ENCODE measurements at regions not wholly inside any gene's neighbourhood (a gene's known extent, or its start where the extent isn't known, plus 50 kb on each side); places are given as distances from the start of the nearest gene placed in this dataset.
"Not testable (repeated sequence)": the region's sequence is repeated elsewhere in the genome, so short reads cannot be mapped to it uniquely, and the experiment has no call there.

- no peaks in the 10 kb centered on the region for H3K36me3 ChIP-seq (ENCODE audit: insufficient read depth)
- DNase-seq (ENCODE audit: extremely low spot score), result no peak
- whole genome bisulfite sequencing, result 80% methylated on average over 4 of the region's 4 CpGs
- H3K4me3 ChIP-seq (ENCODE audit: low read depth, low read length), result no peak overlapping the region
- H3K4me1 ChIP-seq (ENCODE audit: insufficient read depth), result no peaks in the 10 kb centered on the region
- no peak overlapping the region for H3K27ac ChIP-seq (ENCODE audit: low read depth)
Observed at GRCh38 chr6:160804639-160805038, 102.6 kb downstream of the PLG start.

- no peaks in the 10 kb centered on the region for H3K36me3 ChIP-seq (ENCODE audit: insufficient read depth)
- no peak for DNase-seq (ENCODE audit: extremely low spot score)
- H3K27ac ChIP-seq (ENCODE audit: low read depth), result no peak overlapping the region
- 86% methylated on average over 2 of the region's 2 CpGs for WGBS
- no peak overlapping the region for H3K4me3 ChIP-seq (ENCODE audit: low read depth, low read length)
- H3K4me1 ChIP-seq (ENCODE audit: insufficient read depth), result no peaks in the 10 kb centered on the region
Observed at GRCh38 chr6:160808263-160808662, 106.2 kb downstream of the PLG start.

GRCh38 chr6:160810238-160810637 lies 108.2 kb downstream of the PLG start:
- Histone ChIP-seq H3K27ac (ENCODE audit: low read depth) (no peak overlapping the region), H3K4me1 (ENCODE audit: insufficient read depth) (no peaks in the 10 kb centered on the region), H3K36me3 (ENCODE audit: insufficient read depth) (no peaks in the 10 kb centered on the region), H3K4me3 (ENCODE audit: low read depth, low read length) (no peak overlapping the region)
- 57% methylated on average over 3 of the region's 3 CpGs for WGBS
- no peak for DNase-seq (ENCODE audit: extremely low spot score)

GRCh38 chr6:160812097-160812496 lies 110.1 kb downstream of the PLG start:
- Histone ChIP-seq H3K27ac (ENCODE audit: low read depth) (no peak overlapping the region), H3K4me1 (ENCODE audit: insufficient read depth) (no peaks in the 10 kb centered on the region), H3K36me3 (ENCODE audit: insufficient read depth) (no peaks in the 10 kb centered on the region), H3K4me3 (ENCODE audit: low read depth, low read length) (no peak overlapping the region)
- no peak for DNase-seq (ENCODE audit: extremely low spot score)
- 95% methylated on average over 2 of the region's 2 CpGs for WGBS

GRCh38 chr6:160818934-160819333 lies 116.9 kb downstream of the PLG start:
- H3K4me3 ChIP-seq (ENCODE audit: low read depth, low read length), result no peak overlapping the region
- no peak overlapping the region for H3K27ac ChIP-seq (ENCODE audit: low read depth)
- no peaks in the 10 kb centered on the region for H3K36me3 ChIP-seq (ENCODE audit: insufficient read depth)
- no peak for DNase-seq (ENCODE audit: extremely low spot score)
- H3K4me1 ChIP-seq (ENCODE audit: insufficient read depth), result no peaks in the 10 kb centered on the region
- 64% methylated on average over 1 of the region's 1 CpG for WGBS

- H3K36me3 ChIP-seq (ENCODE audit: insufficient read depth); DNase-seq (ENCODE audit: extremely low spot score); H3K4me3 ChIP-seq (ENCODE audit: low read depth, low read length); H3K4me1 ChIP-seq (ENCODE audit: insufficient read depth); H3K27ac ChIP-seq (ENCODE audit: low read depth): not testable (repeated sequence)
- 93% methylated on average over 8 of the region's 8 CpGs for WGBS
Observed at GRCh38 chr6:160820661-160821060, 118.6 kb downstream of the PLG start.

- Histone ChIP-seq H3K27ac (ENCODE audit: low read depth) (no peak overlapping the region), H3K4me1 (ENCODE audit: insufficient read depth) (no peaks in the 10 kb centered on the region), H3K36me3 (ENCODE audit: insufficient read depth) (no peaks in the 10 kb centered on the region), H3K4me3 (ENCODE audit: low read depth, low read length) (no peak overlapping the region)
- no peak for DNase-seq (ENCODE audit: extremely low spot score)
- whole genome bisulfite sequencing, result 33% methylated on average over 1 of the region's 1 CpG
Observed at GRCh38 chr6:160831739-160832138, 129.7 kb downstream of the PLG start.

- H3K4me3 ChIP-seq (ENCODE audit: low read depth, low read length), result no peak overlapping the region
- no peaks in the 10 kb centered on the region for H3K36me3 ChIP-seq (ENCODE audit: insufficient read depth)
- no peak overlapping the region for H3K27ac ChIP-seq (ENCODE audit: low read depth)
- DNase-seq (ENCODE audit: extremely low spot score), result no peak
- 67% methylated on average over 2 of the region's 2 CpGs for WGBS
- no peaks in the 10 kb centered on the region for H3K4me1 ChIP-seq (ENCODE audit: insufficient read depth)
Observed at GRCh38 chr6:160832422-160832821, 130.4 kb downstream of the PLG start.

- Histone ChIP-seq H3K36me3 (ENCODE audit: insufficient read depth) (no peaks in the 10 kb centered on the region), H3K4me3 (ENCODE audit: low read depth, low read length) (no peak overlapping the region), H3K4me1 (ENCODE audit: insufficient read depth) (no peaks in the 10 kb centered on the region), H3K27ac (ENCODE audit: low read depth) (no peak overlapping the region)
- 84% methylated on average over 13 of the region's 13 CpGs for WGBS
- no peak for DNase-seq (ENCODE audit: extremely low spot score)
Observed at GRCh38 chr6:160837146-160837545, 135.1 kb downstream of the PLG start.

GRCh38 chr6:160851031-160851430 lies 140.5 kb upstream of the MAP3K4 start:
- DNase-seq (ENCODE audit: extremely low spot score), result no peak
- Histone ChIP-seq H3K4me3 (ENCODE audit: low read depth, low read length) (no peak overlapping the region), H3K36me3 (ENCODE audit: insufficient read depth) (no peaks in the 10 kb centered on the region), H3K4me1 (ENCODE audit: insufficient read depth) (no peaks in the 10 kb centered on the region), H3K27ac (ENCODE audit: low read depth) (no peak overlapping the region)
- 86% methylated on average over 5 of the region's 5 CpGs for WGBS

- Histone ChIP-seq H3K36me3 (ENCODE audit: insufficient read depth) (no peaks in the 10 kb centered on the region), H3K4me3 (ENCODE audit: low read depth, low read length) (no peak overlapping the region), H3K27ac (ENCODE audit: low read depth) (no peak overlapping the region), H3K4me1 (ENCODE audit: insufficient read depth) (no peaks in the 10 kb centered on the region)
- DNase-seq (ENCODE audit: extremely low spot score), result no peak
- 85% methylated on average over 7 of the region's 7 CpGs for WGBS
Observed at GRCh38 chr6:160853946-160854345, 137.6 kb upstream of the MAP3K4 start.

- DNase-seq (ENCODE audit: extremely low spot score), result no peak
- no peak overlapping the region for H3K4me3 ChIP-seq (ENCODE audit: low read depth, low read length)
- no peaks in the 10 kb centered on the region for H3K36me3 ChIP-seq (ENCODE audit: insufficient read depth)
- WGBS, result 84% methylated on average over 3 of the region's 3 CpGs
- no peak overlapping the region for H3K27ac ChIP-seq (ENCODE audit: low read depth)
- no peaks in the 10 kb centered on the region for H3K4me1 ChIP-seq (ENCODE audit: insufficient read depth)
Observed at GRCh38 chr6:160858886-160859285, 132.7 kb upstream of the MAP3K4 start.

- DNase-seq (ENCODE audit: extremely low spot score), result no peak
- H3K4me1 ChIP-seq (ENCODE audit: insufficient read depth), result no peaks in the 10 kb centered on the region
- H3K36me3 ChIP-seq (ENCODE audit: insufficient read depth), result no peaks in the 10 kb centered on the region
- 79% methylated on average over 9 of the region's 9 CpGs for WGBS
- H3K4me3 ChIP-seq (ENCODE audit: low read depth, low read length), result no peak overlapping the region
- no peak overlapping the region for H3K27ac ChIP-seq (ENCODE audit: low read depth)
Observed at GRCh38 chr6:160859822-160860221, 131.7 kb upstream of the MAP3K4 start.

GRCh38 chr6:160861824-160862223 lies 129.7 kb upstream of the MAP3K4 start:
- Histone ChIP-seq H3K27ac (ENCODE audit: low read depth) (no peak overlapping the region), H3K4me1 (ENCODE audit: insufficient read depth) (no peaks in the 10 kb centered on the region), H3K4me3 (ENCODE audit: low read depth, low read length) (no peak overlapping the region), H3K36me3 (ENCODE audit: insufficient read depth) (no peaks in the 10 kb centered on the region)
- no peak for DNase-seq (ENCODE audit: extremely low spot score)
- 60% methylated on average over 4 of the region's 4 CpGs for WGBS

GRCh38 chr6:160863782-160864181 lies 127.8 kb upstream of the MAP3K4 start:
- DNase-seq (ENCODE audit: extremely low spot score), result no peak
- no peaks in the 10 kb centered on the region for H3K36me3 ChIP-seq (ENCODE audit: insufficient read depth)
- H3K4me1 ChIP-seq (ENCODE audit: insufficient read depth), result no peaks in the 10 kb centered on the region
- H3K27ac ChIP-seq (ENCODE audit: low read depth), result no peak overlapping the region
- no peak overlapping the region for H3K4me3 ChIP-seq (ENCODE audit: low read depth, low read length)
- 96% methylated on average over 18 of the region's 18 CpGs for WGBS
